ENCODE measurements at regions not wholly inside any gene's neighbourhood (a gene's known extent, or its start where the extent isn't known, plus 50 kb on each side); places are given as distances from the start of the nearest gene placed in this dataset.

DNA sequence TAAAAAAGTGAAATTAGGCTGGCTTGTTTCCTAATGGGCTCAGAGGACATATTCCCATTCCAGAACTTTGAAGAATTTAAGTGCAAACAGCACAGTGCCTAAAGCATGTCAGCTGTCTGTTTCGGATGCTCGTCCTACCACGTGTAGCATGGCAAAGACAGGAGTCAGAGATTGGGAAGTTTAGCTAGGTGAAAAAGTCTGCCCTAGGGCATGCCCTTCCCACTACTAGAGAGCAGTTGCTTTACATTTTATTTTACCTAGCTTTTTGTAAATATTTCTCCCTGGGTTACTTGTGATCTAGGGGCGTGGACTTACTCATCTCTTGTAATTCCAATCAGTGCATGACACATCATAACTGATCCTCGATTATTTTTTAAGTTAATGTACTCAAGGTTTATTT is 111.1 kb downstream of the LMO4 start:
- no peak for DNase-seq

DNA sequence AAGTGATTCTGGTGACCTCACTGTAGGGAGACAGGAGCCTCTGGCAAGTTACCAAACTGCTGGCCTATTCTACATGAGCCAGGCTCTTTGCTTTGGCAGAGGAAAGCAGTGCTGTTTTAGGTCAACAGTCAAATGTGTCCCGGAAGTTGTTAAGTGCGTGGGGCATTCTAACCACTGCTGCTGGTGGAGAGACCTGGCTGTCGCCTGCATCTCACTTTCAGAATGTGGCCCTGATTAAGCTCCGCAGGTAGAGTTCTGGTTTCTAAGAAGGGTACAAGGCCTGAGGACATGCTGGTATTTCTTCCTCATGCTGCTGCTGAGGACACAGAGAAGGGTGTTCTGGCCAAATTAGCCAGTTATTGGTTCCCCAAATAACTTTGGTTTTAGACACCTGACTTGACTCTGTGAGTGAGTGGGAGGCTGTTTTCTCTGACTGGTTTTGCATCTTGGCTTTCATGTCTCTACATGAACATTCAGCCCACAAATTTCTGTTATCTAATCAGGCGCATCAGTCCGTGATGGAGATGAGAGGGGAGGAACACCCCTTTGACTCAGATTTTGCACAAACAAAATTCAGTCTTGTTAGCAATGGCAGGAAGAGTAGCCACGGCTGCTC is 120.8 kb downstream of the LMO4 start:
- DNase-seq, result peak; percentile 51

DNA sequence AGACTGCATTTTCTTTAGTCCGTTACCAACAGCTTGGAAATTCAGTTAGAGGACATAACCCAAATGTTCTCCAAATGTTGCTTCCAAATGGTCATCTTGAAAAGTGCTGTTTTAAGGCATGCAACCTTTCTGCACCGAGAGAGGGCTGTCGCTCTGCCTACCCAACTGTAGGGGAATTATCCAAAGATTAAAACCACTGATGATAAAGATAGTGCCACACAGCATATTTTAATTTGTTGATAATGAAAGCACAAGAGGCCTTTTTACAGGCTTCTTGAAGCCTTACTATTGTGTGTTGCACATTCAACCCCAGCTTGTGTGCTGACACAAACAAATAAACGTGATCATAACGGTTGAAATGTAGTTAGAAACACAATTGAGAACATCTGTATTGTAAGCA is 121.5 kb downstream of the LMO4 start:
- no peak for DNase-seq

DNA sequence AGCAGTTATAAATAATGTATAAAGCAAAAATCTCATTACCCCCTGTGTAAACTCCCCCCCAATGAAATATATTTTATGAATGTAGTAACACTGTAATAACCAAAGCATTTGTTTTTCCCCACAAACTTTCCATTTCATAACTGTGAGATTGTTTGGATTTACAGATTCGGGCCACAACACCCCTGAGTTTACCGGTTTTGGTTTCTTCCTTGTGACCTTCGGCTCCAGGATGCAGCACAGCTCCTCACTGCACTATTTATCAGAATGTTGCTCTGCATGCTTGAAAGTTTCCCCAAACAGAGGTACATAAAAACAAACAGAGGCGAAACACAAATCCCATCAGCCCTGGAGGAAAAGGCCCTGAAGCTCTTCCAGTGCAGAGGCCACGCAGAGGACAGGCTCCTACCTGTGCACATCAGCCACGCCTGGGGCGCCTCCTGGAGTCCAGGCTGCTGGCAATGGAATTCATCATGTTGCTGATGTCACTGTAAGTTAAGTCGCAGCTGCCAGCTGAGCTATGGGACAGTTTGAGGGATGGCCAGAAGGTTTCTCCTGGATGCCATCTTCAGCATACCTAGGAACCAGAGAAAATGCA is 122.0 kb downstream of the LMO4 start:
- DNase-seq, result no peak

DNA sequence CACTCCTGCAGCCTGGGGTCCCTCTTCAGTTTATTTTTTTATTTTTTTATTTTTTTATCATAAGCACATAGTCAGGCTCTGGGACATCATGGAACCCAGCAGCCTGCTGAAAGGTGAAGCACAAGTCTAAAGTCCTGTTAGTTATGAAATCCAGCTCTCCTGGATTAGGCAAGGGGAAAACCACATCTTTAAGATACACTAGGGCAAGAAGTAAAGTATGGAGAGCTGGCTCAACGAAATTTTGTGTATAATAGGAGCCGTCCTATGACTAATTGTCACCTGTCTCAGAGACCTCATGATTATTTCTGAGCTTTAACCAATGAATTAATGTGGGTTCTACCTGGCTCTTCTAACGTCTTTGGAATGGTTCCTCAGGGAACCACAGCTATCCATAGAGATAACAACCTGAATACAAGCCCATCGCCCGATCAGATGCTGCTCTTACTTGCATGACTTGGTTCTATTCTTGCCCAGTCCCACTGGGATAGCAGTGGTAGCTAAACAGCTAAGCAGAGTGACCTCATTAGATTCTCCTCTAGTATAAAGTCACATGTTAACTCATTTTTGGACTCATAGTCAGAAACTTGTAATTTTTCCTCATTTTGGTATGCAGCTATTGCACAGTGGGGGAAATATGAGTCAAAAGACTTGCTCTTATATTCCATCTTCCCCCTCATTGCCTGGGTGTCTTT is 122.7 kb downstream of the LMO4 start:
- DNase-seq, result no peak

DNA sequence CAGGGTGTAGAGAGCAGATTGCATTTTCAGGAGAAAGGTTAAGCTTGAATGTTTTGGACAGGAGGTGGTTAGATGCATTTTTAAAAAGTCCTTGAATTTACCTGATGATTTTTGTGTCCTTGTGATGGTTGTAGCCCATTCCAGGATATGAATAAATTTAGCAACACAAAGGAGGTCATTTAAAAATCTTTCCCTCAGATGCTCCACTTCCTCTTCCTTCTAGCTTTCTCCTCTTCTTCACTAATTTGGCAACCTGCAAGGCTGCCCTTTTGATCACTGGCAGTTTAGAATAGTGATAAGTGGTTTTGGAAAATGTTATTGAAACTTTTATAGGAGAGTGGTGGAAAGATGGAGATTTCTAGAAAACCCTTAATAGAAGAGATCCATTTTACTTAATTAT is 124.0 kb downstream of the LMO4 start:
- DNase-seq, result no peak

DNA sequence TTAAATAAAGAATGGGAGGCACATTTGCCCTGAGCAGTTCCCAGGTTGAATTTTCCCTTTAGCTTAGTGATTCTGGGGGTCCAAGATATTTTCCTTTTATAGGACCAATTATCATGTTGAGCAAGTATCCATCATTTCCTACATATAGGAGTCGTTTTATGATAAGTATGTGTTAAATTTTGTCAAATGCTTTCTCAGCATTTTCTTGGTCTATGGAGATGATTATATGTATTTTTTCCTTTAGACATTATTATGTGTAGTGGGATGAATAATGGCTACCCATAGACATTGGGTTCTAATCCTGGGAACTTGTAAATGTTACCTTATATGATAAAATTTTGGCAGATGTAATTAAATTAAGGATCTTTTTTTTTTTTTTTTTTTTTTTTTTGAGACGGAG is 128.7 kb downstream of the LMO4 start:
- no peak for DNase-seq

DNA sequence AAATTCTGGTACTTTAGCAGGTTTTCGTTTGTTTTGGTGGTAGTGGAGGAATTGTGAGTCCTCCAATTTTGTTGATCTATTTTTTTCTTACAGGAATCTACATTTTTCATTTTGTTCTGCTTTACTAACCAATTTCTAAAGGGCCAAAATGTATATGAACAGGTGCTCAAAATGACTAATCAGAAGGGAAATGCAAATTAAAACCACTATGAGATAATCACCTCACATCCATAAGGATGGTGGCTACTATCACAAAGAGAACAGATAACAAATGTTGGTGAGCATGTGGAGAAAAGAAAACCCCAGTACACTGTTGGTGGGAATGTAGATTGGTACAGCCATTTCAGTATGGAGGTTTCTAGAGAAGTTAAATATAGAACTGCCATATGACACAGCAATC is 134.2 kb downstream of the LMO4 start:
- DNase-seq, result no peak

DNA sequence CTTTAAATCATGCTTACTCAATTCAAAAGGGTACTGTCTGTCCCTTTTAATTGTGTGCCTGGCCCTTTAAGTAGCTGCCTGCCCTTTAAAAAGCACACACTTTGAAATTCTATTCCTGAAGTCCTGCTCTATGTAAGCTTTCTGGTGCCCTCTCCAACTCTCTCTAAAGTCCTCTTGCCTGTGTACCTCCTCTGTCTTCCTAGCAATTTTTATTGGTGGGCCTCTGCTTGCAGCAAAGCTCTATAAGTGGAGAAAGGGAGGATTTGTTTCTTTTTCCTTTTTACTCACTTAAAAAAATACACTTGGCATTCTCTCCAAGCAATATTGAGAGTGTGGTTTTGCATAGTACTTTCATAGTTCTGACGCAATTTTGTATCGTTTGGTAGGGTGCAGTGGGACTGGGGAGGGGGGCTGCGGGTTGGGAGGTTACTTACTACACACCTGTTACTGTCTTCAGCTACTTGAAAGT is 135.4 kb downstream of the LMO4 start:
- no peak for DNase-seq

DNA sequence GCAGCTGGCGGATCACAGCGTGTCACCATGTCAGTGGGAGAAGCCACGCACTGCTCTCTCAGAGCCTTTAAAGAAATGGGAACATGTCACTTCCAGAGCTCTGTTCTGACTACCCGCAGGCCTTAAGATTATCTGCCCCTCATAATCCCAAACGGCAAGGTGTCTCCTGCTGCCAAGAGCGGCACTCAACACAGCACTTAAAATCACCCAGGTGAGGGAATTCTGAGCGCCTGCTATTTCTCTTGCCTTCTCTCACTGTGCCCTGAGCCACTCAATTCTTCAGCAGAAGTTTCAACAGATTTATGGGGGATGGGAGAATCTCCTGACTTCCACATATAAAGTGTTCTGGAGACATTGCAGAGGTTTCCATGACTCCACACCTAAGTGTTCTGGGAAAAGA is 137.9 kb downstream of the LMO4 start:
- no peak for DNase-seq

DNA sequence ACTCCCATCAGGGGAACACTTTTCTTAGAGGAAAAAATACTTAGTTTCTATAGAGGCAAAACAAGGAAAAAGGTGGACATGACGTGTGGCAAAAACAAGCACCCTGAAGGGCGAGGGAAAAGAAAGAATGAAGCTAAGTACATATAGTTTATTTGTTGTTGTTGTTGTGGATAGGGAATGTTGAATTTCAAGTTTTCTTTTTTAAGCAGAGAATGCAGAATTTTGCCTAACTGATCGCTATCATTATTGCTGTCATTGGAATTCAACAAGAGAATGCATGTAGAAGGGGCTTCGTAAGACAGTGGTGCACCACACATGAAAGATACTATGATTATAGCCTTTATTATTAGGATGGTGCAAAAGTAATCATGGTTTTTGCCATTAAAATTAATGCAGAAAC is 144.0 kb downstream of the LMO4 start:
- DNase-seq, result no peak

DNA sequence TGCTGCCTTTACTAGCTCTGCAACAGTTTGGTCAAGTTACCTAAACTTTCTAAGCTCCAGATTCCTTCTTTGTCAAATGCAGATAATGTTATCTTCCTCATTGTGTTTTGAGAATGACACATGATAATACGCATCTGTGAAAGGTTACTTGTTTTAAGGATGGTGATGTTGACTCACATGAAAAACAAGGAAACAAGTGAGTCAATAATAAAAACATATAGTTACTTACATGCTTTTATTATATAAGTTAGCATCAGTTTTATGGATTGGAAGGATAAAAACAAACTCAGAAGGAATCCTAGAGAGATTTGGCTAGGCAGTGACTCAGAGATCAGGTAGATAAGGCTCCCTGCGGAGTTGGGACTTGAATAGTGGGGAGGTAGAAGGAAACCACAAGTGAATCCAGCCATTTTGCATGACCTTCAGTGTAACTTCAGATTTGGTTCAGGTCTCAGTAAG is 144.6 kb downstream of the LMO4 start:
- no peak for DNase-seq

DNA sequence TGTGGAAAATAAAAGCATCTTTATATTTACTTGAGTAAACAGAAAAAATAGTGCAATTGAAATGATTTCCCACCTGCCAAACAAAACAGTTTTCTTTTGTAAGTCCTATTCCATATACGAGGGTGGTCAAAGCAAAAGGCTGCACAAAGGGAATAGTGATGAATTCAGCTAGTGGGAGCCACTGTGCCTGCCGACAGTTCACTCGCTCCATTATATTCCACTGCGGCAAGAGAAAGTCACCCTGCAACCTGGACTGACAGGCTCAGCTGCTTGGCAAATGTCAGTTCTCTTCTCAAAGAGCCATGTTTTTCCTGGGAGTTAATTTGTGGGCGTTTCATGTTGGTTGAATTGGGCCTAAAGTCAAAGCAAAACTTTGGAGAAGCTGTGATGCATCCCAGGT is 145.4 kb downstream of the LMO4 start:
- no peak for DNase-seq

DNA sequence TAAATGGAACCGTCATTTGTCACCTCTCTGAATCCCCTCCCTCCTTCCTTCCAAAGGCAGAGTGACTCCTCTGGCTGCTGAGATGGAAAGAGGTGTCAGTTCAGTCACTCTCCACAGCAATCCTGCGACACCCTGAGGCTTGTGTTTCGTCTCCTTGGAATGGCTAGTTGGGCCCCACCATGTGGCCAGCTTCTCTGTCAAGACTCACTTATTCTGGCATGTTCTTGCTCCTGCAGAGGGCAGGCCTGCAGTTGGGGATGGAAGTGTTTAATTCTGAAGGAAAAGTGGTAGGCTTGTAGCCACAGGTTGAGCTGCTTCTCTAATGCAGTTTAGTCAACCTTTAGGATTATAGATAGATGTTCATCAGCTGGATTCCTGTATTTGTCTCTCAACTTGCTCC is 149.6 kb downstream of the LMO4 start:
- DNase-seq, result no peak

DNA sequence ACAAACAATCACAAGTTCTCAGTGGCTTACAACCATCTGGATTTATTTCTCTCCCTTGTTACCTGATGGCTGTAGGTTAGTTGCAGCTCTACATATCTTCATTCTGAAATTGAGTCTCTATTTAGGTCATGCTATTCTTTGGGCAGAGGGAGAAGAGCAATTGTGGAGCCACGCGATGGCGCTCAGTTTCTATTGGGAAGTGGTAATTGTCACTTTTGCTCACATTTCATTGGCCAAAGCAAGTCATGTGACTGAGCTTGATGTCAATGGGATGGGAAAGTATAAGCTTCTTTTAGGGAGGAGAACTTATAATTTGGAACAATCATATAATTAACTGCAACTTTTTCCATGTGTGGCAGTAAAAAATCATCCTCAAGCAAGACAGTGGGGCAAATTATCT is 166.5 kb downstream of the LMO4 start:
- DNase-seq, result no peak

DNA sequence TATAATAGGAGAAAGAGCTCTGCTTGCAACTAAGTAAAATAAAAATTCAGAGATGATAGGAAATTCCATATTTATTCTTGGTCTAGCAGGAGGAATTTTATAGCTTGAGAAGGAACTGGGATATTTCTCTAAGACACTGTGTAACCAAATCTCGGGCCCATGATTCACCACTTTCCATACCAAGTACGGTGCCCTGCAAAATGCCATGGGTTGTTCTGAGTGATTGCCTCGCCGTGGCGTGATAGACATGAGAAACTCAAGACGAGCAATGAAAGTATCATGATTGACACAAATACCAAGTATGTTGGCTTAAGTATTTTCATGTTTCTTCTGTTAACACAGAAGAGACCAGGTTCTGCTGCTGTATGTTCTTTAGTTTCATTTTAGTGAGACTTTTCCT is 167.2 kb downstream of the LMO4 start:
- DNase-seq, result no peak

DNA sequence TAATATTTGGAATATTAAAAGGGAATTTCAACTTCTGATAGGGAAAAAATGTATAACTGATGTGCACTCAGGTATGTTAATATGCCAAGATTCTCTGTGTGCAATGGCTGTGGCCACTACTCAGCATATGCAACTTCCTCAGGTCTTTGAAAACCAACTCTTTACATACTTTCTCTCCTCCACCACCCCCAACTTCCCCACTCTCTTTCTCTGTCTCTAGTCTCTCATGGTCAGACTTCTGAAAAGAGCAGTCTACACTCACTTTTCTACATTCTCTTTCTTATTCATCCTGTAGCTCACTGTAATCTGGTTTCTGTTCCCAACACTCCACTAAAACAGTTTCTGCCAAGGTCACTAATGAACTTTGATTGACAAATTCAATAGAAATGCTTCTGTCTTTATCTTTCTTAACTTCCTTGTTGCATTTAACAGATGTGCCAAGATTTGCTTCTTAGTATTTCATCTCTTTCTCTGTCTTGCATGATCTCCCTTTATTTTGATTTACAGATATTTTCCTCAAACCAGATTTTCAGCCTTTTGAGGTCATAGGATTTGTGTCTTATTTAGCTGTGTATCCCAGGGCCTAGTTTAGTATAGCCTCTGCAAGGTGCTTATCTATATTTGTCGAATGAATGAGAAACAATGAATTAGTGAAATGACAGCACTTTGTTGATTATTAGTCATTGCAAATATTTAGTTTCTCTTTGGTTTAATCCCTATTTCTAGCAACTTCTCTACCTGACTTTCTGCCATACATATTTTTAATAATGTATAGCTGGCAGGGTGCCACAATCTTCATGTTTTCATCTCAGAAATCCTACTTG is 168.9 kb downstream of the LMO4 start:
- DNase-seq, result no peak

DNA sequence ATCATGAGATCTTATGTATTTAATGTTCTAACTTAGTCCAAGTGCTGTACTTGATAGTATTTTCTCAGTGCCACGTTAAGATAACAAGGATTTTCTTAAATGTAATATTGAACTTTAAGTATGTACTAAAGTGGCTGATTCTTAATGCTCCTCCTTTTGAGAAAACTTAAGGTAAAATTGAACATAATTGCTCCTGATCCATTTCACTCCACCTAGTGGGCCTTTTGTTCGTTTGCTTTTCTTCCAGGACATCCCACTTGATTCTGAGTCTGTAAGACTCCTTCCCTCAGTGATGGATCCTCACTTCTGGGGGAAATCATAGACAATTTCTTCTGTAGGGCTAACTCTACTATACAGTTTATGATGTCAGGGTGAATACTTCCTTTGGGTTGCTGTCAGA is 173.1 kb downstream of the LMO4 start:
- no peak for DNase-seq

DNA sequence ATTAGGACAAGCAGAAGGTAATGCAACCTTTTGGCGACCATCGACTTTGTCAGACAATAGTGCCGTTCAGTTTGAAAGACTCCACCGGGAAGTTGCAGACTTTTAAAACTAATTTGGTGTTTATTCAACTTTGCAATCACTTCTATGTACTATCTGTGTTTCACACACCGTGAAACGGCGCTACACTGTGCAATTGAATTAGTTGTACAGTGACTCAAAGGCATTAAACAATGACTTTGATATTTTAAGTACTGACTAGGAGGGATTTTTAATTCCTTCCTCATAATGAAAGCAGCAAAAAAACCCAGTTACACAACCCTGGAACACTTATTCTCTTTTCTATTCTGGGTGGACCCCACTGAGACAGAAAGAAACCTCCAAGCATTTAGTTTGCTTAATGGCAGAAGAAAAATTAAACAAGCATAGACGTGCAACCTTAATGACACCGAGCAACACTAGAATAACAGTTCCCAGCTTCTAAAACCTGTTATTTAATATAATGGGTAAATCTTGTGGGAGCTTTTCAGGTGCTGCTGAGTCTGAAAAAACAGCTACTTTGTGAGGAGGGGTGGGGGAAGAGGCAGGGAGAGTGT is 176.8 kb downstream of the LMO4 start:
- DNase-seq, result no peak

DNA sequence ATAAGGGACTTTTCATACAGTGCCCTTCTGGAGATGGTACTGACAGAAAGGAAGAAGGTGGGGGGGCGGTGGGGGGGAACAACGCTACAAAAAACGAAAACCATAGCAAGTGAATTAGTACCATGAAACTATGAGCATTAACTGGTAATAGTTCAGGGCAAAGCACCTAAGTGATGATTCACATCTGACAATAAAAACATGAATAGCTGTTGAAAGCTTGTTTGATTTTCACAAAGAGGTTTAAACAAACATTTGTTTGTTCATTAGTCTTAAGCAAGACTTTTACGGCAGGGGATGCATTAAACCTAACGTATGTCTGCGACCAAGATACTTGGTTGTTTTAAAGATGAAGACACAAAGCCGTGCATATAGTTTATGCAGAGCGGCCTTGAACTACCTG is 177.5 kb downstream of the LMO4 start:
- no peak for DNase-seq

DNA sequence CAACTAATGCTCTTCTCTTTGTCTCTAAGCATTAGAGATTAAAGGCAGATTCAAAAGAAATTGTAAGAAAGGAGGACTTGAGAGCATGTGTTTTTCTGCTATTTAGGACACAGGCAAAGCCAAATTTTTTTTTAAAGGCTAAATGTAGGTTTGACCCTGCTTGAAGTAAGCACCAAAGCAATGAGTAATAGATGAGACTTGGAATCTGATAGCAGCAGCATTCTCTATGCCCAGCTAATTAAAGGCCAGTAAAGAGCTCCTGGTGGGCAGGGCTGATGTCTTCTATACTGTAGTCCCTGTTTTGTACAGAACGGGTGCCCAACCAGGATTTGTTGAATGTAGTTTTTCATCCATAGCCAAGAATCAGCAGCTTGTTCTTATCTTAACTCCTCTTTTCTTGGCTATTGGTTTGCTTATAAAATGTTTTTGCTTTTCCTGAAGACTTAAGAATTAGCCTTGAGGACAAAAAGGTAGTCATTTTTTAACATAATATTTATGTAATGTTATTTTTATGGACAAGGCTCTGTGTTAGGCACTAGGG is 179.6 kb downstream of the LMO4 start:
- DNase-seq, result no peak

DNA sequence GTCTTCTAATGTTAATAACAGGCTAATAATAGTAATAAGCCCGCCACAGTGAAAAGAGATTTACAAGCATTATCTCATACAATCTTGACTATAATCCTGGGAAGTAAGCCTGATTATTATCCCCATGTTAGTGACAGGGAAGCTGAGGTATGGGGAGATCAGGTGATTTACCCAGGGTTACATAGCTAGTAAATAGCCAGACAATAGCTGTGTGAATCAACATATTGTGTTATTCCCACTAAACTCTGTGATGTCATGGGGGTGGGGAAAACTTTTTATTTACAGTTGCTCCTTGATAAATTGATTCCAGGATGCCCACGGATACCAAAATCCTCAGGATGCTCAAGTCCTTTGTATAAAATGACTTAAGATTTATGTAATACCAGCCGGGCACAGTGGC is 181.9 kb downstream of the LMO4 start:
- DNase-seq, result no peak

DNA sequence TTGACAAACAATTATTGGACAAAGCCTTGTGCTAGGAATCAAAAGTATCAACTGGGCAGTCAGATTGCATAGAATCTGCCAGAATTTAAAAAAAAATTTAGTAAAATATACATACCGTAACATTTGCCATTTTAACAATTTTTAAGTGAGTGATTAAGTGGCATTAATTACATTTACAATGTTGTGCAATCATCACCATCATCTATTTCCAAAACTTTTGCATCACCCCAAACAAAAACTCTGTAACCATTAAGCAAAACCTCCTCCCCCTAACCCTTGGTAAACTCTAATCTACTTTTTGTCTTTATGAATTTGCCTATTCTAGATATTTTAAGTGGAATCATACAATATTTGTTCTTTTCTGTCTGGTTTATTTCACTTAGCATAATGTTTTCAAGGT is 182.8 kb downstream of the LMO4 start:
- DNase-seq, result no peak

Measured in NCI-H446 treated with DMSO at 0.1 percent for 48 hours (cell line).